DND-41 (cell line): ENCODE measurements at regions not wholly inside any gene's neighbourhood (a gene's known extent, or its start where the extent isn't known, plus 50 kb on each side); places are given as distances from the start of the nearest gene placed in this dataset.

Experiments used
- ATAC-seq: fragments of 200-7000 bp; cut with Tn5 transposase; 3 replicates; pipeline ENCODE4 v1.9.1; 2021; ENCODE audit warnings: low read depth; ENCODE audit not compliant: insufficient read depth
- DNase-seq: peaks from one replicate; pipeline ENCODE4 v3.0.0-alpha.2; 2020
- H2AFZ ChIP-seq: 2 replicates; pipeline ENCODE4 v1.6.0; 2012; ENCODE audit warnings: low read depth, low read length
- H3K27ac ChIP-seq: 2 replicates; pipeline ENCODE4 v1.5.1; 2012; ENCODE audit warnings: low read length, inconsistent platforms
- H3K27me3 ChIP-seq: fragments of 200-600 bp; sonication (generic); 2 replicates; pipeline ENCODE4 v1.6.0; 2012; ENCODE audit warnings: low read length, mild to moderate bottlenecking, inconsistent platforms; ENCODE audit not compliant: insufficient read depth, poor library complexity
- H3K36me3 ChIP-seq: 2 replicates; pipeline ENCODE4 v1.5.1; 2012; ENCODE audit warnings: low read length, inconsistent platforms; ENCODE audit not compliant: insufficient read depth
- H3K4me1 ChIP-seq: 2 replicates; pipeline ENCODE4 v1.5.1; 2012; ENCODE audit warnings: mild to moderate bottlenecking, low read length; ENCODE audit not compliant: insufficient read depth
- H3K4me2 ChIP-seq: 2 replicates; pipeline ENCODE4 v1.6.0; 2012; ENCODE audit warnings: mild to moderate bottlenecking, moderate library complexity, low read length, inconsistent platforms; ENCODE audit not compliant: insufficient read depth
- H3K4me3 ChIP-seq, 2 experiments: fragments of 200-600 bp in 1 of 2; shearing (Covaris generic) in 1 of 2; 2 replicates each; pipeline ENCODE4 v1.5.1; 2012 to 2016; ENCODE audit warnings: inconsistent platforms in 2 of 2, low read length in 2 of 2, mild to moderate bottlenecking in 2 of 2, low read depth in 1 of 2, moderate library complexity in 1 of 2
- H3K79me2 ChIP-seq: 2 replicates; pipeline ENCODE4 v1.6.0; 2012; ENCODE audit warnings: low read length, inconsistent platforms; ENCODE audit not compliant: insufficient read depth
- H3K9ac ChIP-seq: 2 replicates; pipeline ENCODE4 v1.6.0; 2012; ENCODE audit warnings: low read depth, mild to moderate bottlenecking, inconsistent platforms, low read length, moderate library complexity
- H3K9me3 ChIP-seq: 2 replicates; pipeline ENCODE4 v1.5.1; 2012; ENCODE audit warnings: low read length, moderate library complexity, mild to moderate bottlenecking, inconsistent platforms; ENCODE audit not compliant: insufficient read depth, severe bottlenecking
- H4K20me1 ChIP-seq: 2 replicates; pipeline ENCODE4 v1.6.0; 2012; ENCODE audit warnings: low read length; ENCODE audit not compliant: insufficient read depth
- EZH2 ChIP-seq: IDR thresholded peaks from 3 replicates; pipeline ENCODE4 v1.6.1; 2012; ENCODE audit warnings: borderline replicate concordance, low read depth, mild to moderate bottlenecking, moderate library complexity, low read length, inconsistent platforms; ENCODE audit not compliant: severe bottlenecking
- TF ChIP-seq, protein P1 (sequence below): IDR thresholded peaks from 2 replicates; pipeline ENCODE4 v1.5.1; 2012; ENCODE audit warnings: borderline replicate concordance, low read length, moderate library complexity, mild to moderate bottlenecking; ENCODE audit not compliant: poor library complexity, severe bottlenecking; ENCODE audit errors: extremely low read depth

DNA sequence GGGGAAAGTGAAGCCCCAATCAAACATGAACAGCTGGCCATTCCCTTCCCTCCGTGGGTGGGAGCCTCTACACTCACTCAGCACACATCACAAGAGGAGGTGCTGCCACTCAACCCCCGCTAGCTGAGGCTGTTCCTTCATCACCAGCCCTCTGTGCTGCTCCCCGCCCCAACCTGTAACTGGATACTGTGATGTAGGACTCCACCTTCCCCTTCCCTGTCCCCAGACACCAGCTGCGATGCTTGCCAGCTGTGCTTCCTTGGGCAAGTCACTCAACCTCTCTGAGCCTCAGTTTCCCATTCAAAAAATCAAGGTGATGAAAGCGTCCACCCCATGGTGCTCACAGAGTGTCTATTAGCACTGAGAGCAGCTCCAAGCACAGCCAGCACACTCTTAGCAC lies 273.2 kb downstream of the MRTFB start:
- Histone ChIP-seq H3K79me2 (no peaks in the 10 kb centered on the region), H3K9me3 (peaks cover 2% of the 10 kb centered on the region), H3K4me1 (no peaks in the 10 kb centered on the region), H3K27me3 (no peaks in the 10 kb centered on the region), H2AFZ (no peak overlapping the region), H3K9ac (no peak overlapping the region), H4K20me1 (no peaks in the 10 kb centered on the region), H3K4me2 (no peak overlapping the region), H3K36me3 (no peaks in the 10 kb centered on the region), H3K4me3 (no peak overlapping the region), H3K27ac (no peak overlapping the region)
- TF ChIP-seq, protein P1, sequence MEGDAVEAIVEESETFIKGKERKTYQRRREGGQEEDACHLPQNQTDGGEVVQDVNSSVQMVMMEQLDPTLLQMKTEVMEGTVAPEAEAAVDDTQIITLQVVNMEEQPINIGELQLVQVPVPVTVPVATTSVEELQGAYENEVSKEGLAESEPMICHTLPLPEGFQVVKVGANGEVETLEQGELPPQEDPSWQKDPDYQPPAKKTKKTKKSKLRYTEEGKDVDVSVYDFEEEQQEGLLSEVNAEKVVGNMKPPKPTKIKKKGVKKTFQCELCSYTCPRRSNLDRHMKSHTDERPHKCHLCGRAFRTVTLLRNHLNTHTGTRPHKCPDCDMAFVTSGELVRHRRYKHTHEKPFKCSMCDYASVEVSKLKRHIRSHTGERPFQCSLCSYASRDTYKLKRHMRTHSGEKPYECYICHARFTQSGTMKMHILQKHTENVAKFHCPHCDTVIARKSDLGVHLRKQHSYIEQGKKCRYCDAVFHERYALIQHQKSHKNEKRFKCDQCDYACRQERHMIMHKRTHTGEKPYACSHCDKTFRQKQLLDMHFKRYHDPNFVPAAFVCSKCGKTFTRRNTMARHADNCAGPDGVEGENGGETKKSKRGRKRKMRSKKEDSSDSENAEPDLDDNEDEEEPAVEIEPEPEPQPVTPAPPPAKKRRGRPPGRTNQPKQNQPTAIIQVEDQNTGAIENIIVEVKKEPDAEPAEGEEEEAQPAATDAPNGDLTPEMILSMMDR, result no peak
- TF ChIP-seq EZH2, result no peak
- no peak for ATAC-seq
- DNase-seq, result no peak

DNA sequence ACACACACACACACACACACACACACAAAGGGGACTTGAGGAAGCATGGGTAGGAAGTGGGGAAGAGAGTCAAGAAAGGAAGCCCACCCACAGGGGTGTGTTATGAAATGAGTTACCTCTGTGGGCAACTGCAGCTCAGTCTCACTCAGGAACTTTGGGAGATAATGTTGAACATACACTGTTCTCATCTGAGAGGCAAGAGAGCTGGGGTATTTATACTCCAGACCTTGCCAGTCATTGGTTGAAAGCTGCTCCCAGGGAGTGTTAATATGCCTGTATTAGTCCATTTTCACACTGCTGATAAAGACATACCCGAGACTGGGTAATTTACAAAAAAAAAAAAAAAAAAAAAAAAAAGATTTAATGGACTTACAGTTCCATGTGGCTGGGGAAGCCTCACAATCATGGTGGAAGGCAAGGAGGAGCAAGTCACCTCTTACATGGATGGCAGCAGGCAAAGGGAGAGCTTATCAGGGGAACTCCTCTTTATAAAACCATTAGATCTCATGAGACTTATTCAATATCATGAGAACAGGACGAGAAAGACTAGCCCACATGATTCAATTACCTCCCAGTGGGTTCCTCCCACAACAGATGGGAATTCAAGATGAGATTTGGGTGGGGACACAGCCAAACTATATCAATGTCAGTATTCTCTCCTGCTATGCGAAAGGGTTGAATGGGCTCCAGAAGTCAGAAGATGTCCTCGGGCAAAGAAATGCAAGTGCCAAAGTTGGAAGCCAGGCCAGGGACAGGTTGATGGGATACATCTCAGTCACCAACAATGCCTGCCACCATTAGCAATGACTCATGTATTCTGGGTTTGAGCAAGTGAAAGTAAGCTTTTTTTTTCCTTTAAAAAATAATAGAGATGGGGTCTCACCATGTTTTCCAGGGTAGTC lies 270.5 kb downstream of the MRTFB start:
- Histone ChIP-seq H3K79me2 (no peaks in the 10 kb centered on the region), H3K4me2 (no peak overlapping the region)
- no peak for ATAC-seq

DNA sequence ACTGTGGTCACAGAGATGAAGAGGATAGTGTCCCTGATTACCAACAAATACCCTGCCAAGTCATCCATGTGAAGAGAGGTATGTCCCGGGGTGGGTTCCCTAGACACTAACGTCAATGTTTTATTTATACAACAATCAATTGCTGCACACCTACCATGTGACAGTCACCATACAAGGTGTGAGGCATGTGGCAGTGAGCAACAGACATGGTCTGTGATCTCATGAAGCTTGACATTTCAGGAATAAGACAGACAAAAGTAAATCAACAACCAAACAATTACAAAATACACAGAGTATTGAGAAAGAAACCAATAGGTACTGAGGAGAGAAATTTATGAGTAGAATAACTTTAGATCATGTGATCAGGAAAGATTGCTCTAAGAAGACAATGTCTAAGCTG lies 268.6 kb downstream of the MRTFB start:
- H3K27me3 ChIP-seq, result no peaks in the 10 kb centered on the region
- no peak overlapping the region for H3K4me2 ChIP-seq
- H4K20me1 ChIP-seq, result no peaks in the 10 kb centered on the region
- H3K4me1 ChIP-seq, result no peaks in the 10 kb centered on the region
- TF ChIP-seq, protein P1, result no peak
- TF ChIP-seq EZH2, result no peak
- H3K4me3 ChIP-seq, result no peak overlapping the region
- H3K9ac ChIP-seq, result no peak overlapping the region
- peaks cover 2% of the 10 kb centered on the region for H3K9me3 ChIP-seq
- H3K27ac ChIP-seq, result no peak overlapping the region
- DNase-seq (no peak), ATAC-seq (no peak)
- no peaks in the 10 kb centered on the region for H3K79me2 ChIP-seq
- no peaks in the 10 kb centered on the region for H3K36me3 ChIP-seq
- no peak overlapping the region for H2AFZ ChIP-seq

More for the DNA sequence above, 270.5 kb downstream of the MRTFB start:
- Histone ChIP-seq H3K9me3 (peaks cover 2% of the 10 kb centered on the region), H3K4me3 (no peak overlapping the region), H3K36me3 (no peaks in the 10 kb centered on the region), H3K27me3 (no peaks in the 10 kb centered on the region), H3K27ac (no peak overlapping the region), H3K4me1 (no peaks in the 10 kb centered on the region), H4K20me1 (no peaks in the 10 kb centered on the region), H3K9ac (no peak overlapping the region), H2AFZ (no peak overlapping the region)
- no peak for TF ChIP-seq EZH2
- TF ChIP-seq, protein P1, result no peak
- no peak for DNase-seq
